ENCODE measurements at regions not wholly inside any gene's neighbourhood (a gene's known extent, or its start where the extent isn't known, plus 50 kb on each side); places are given as distances from the start of the nearest gene placed in this dataset.
A peak's percentile ranks its signal among the peaks of the same experiment; 100 is the strongest.
"Not testable (repeated sequence)": the region's sequence is repeated elsewhere in the genome, so short reads cannot be mapped to it uniquely, and the experiment has no call there.

- DNase-seq = not testable (repeated sequence)
Measured at GRCh38 chr4:9110700-9111099, 59.5 kb upstream of the FAM90A26 start.

GRCh38 chr4:9103148-9103524 is 67.1 kb upstream of the FAM90A26 start:
- not testable (repeated sequence) for DNase-seq

GRCh38 chr4:9102471-9103147 is 67.6 kb upstream of the FAM90A26 start:
- DNase-seq = not testable (repeated sequence)

- DNase-seq = not testable (repeated sequence)
Measured at GRCh38 chr4:9096330-9096729, 73.9 kb upstream of the FAM90A26 start.

GRCh38 chr4:9078796-9079195 is 91.4 kb upstream of the FAM90A26 start:
- DNase-seq = not testable (repeated sequence)

- not testable (repeated sequence) for DNase-seq
Measured at GRCh38 chr4:9076974-9077373, 93.2 kb upstream of the FAM90A26 start.

GRCh38 chr4:9076486-9076885 is 93.7 kb upstream of the FAM90A26 start:
- not testable (repeated sequence) for DNase-seq

GRCh38 chr4:9073371-9073770 is 96.8 kb upstream of the FAM90A26 start:
- DNase-seq = not testable (repeated sequence)

- peak in 1 of 2 donors; percentile 38 for DNase-seq
Measured at GRCh38 chr4:9072521-9073220, 97.5 kb upstream of the FAM90A26 start.

GRCh38 chr4:9067923-9068322 is 102.3 kb upstream of the FAM90A26 start:
- not testable (repeated sequence) for DNase-seq

GRCh38 chr4:9063612-9064011 is 106.6 kb upstream of the FAM90A26 start:
- not testable (repeated sequence) for DNase-seq

- not testable (repeated sequence) for DNase-seq
Measured at GRCh38 chr4:9024866-9025265, 145.3 kb upstream of the FAM90A26 start.

- DNase-seq = not testable (repeated sequence)
Measured at GRCh38 chr4:9009792-9010191, 138.2 kb upstream of the HMX1 start.

- not testable (repeated sequence) for DNase-seq
Measured at GRCh38 chr4:9008407-9008806, 136.8 kb upstream of the HMX1 start.

- DNase-seq = not testable (repeated sequence)
Measured at GRCh38 chr4:9001153-9001552, 129.5 kb upstream of the HMX1 start.

GRCh38 chr4:9000505-9001001 is 128.9 kb upstream of the HMX1 start:
- peak; percentile 15 to 35 for DNase-seq

- DNase-seq = not testable (repeated sequence)
Measured at GRCh38 chr4:8992981-8993380, 121.3 kb upstream of the HMX1 start.

GRCh38 chr4:8991449-8991848 is 119.8 kb upstream of the HMX1 start:
- DNase-seq = not testable (repeated sequence)

- not testable (repeated sequence) for DNase-seq
Measured at GRCh38 chr4:8990341-8990740, 118.7 kb upstream of the HMX1 start.

- not testable (repeated sequence) for DNase-seq
Measured at GRCh38 chr4:8985786-8986185, 114.1 kb upstream of the HMX1 start.

- DNase-seq = not testable (repeated sequence)
Measured at GRCh38 chr4:8984641-8985040, 113.0 kb upstream of the HMX1 start.

GRCh38 chr4:8983921-8984320 is 112.3 kb upstream of the HMX1 start:
- not testable (repeated sequence) for DNase-seq

- DNase-seq = not testable (repeated sequence)
Measured at GRCh38 chr4:8976466-8977128, 105.0 kb upstream of the HMX1 start.
